ENCODE measurements at regions not wholly inside any gene's neighbourhood (a gene's known extent, or its start where the extent isn't known, plus 50 kb on each side); places are given as distances from the start of the nearest gene placed in this dataset.
"Not testable (repeated sequence)": the region's sequence is repeated elsewhere in the genome, so short reads cannot be mapped to it uniquely, and the experiment has no call there.

- H3K9me3 ChIP-seq (ENCODE audit: control insufficient read depth in 1 of 2, low read length in 2 of 2): not testable (repeated sequence)
Observed at GRCh38 chr20:17891131-17891530, 77.5 kb downstream of the SNX5 start.

DNA sequence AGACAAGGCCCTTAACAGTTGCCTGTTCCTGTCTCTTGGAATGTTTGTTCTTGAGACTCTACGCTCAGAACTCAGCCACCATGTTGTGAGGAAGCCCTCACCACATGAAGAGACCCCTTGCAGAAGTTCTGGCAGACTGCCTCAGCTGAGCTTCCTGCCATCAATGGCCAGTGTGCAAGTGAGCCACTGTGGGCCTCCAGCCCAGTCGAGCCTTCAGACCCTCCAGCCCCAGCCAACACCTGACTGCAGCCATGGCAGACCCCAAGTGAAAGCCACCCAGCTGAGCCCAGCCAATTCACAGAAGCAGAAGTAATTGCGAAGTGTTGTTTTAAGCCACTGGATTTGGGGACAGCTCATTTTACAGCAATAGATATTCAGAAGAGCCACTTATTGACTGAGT, 78.3 kb downstream of the SNX5 start:
- Histone ChIP-seq H3K27ac (ENCODE audit: low read depth, low read length) (no peak overlapping the region), H3K4me1 (ENCODE audit: insufficient read depth, low read length) (no peaks in the 10 kb centered on the region), H3K36me3 (ENCODE audit: insufficient read depth, low read length) (no peaks in the 10 kb centered on the region), H3K27me3 (ENCODE audit: insufficient read depth, low read length) (no peaks in the 10 kb centered on the region), H3K4me3 (ENCODE audit: low read length in 2 of 2) (no peak overlapping the region), H3K9me3 (ENCODE audit: control insufficient read depth in 1 of 2, low read length in 2 of 2) (no peaks in the 10 kb centered on the region)
- Mint-ChIP-seq H3K36me3 (peaks cover 0 to 10% of the 10 kb centered on the region in 2 donors), H3K9me3 (peaks cover 0 to 10% (median 5%) of the 10 kb centered on the region in 8 donors), H3K4me3 (no peak overlapping the region), H3K4me1 (peaks cover 0 to under 1% (median 0%) of the 10 kb centered on the region in 4 donors), H3K27ac (no peak overlapping the region), H3K27me3 (peaks cover 6 to 9% of the 10 kb centered on the region in 2 donors)
- CTCF ChIA-PET (ENCODE audit: partially characterized antibody): no interaction called here
- intact Hi-C loops (cut with micrococcal nuclease): loop anchor here (10.0 kb wide), 1 partner anchor 236 kb away; no protein-coding TSS in a partner anchor
- no peak for DNase-seq
- POLR2A ChIA-PET (ENCODE audit: partially characterized antibody): no interaction called here

More at GRCh38 chr20:17891131-17891530, 77.5 kb downstream of the SNX5 start:
- H3K4me3 ChIP-seq (ENCODE audit: low read length in 2 of 2); H3K36me3 ChIP-seq (ENCODE audit: insufficient read depth, low read length); H3K27me3 ChIP-seq (ENCODE audit: insufficient read depth, low read length); H3K4me1 ChIP-seq (ENCODE audit: insufficient read depth, low read length); H3K4me1 Mint-ChIP-seq; H3K4me3 Mint-ChIP-seq; H3K27me3 Mint-ChIP-seq; H3K27ac ChIP-seq (ENCODE audit: low read depth, low read length); DNase-seq; POLR2A ChIA-PET (ENCODE audit: partially characterized antibody); H3K27ac Mint-ChIP-seq; H3K36me3 Mint-ChIP-seq: not testable (repeated sequence)
- H3K9me3 Mint-ChIP-seq: peaks cover 0 to 10% (median 5%) of the 10 kb centered on the region in 8 donors
- intact Hi-C loops (cut with micrococcal nuclease): loop anchor here (10.0 kb wide), 1 partner anchor 236 kb away; no protein-coding TSS in a partner anchor
- CTCF ChIA-PET (ENCODE audit: partially characterized antibody): interaction anchor here (1.8 kb wide), 1 partner anchor 386 kb away, joined by 4 read pairs; no protein-coding TSS in a partner anchor

GRCh38 chr20:17889226-17889625, 79.4 kb downstream of the SNX5 start:
- no peak overlapping the region for H3K27ac Mint-ChIP-seq
- POLR2A ChIA-PET (ENCODE audit: partially characterized antibody): no interaction called here
- CTCF ChIA-PET (ENCODE audit: partially characterized antibody): interaction anchor here (1.2 kb wide), 1 partner anchor 9 kb away, joined by 3 read pairs; no protein-coding TSS in a partner anchor
- intact Hi-C loops (cut with micrococcal nuclease): no loop called here
- peaks cover 7 to 11% of the 10 kb centered on the region in 2 donors for H3K27me3 Mint-ChIP-seq
- peaks cover 0 to 10% of the 10 kb centered on the region in 2 donors for H3K36me3 Mint-ChIP-seq
- H3K4me3 ChIP-seq (ENCODE audit: low read length in 2 of 2): no peak overlapping the region
- no peak overlapping the region for H3K27ac ChIP-seq (ENCODE audit: low read depth, low read length)
- H3K4me1 Mint-ChIP-seq: no peaks in the 10 kb centered on the region
- H3K9me3 Mint-ChIP-seq: peaks cover 0 to 10% (median 5%) of the 10 kb centered on the region in 8 donors
- H3K4me1 ChIP-seq (ENCODE audit: insufficient read depth, low read length): no peaks in the 10 kb centered on the region
- H3K36me3 ChIP-seq (ENCODE audit: insufficient read depth, low read length): no peaks in the 10 kb centered on the region
- H3K9me3 ChIP-seq (ENCODE audit: control insufficient read depth in 1 of 2, low read length in 2 of 2): no peaks in the 10 kb centered on the region
- no peak for DNase-seq
- H3K4me3 Mint-ChIP-seq: no peak overlapping the region
- no peaks in the 10 kb centered on the region for H3K27me3 ChIP-seq (ENCODE audit: insufficient read depth, low read length)

- H3K4me1 ChIP-seq (ENCODE audit: insufficient read depth, low read length): no peaks in the 10 kb centered on the region
- intact Hi-C loops (cut with micrococcal nuclease): no loop called here
- no peak overlapping the region for H3K4me3 ChIP-seq (ENCODE audit: low read length in 2 of 2)
- ChIA-PET POLR2A (ENCODE audit: partially characterized antibody) (no interaction called here), CTCF (ENCODE audit: partially characterized antibody) (interaction anchor here (1.0 to 1.2 kb wide), 2 partner anchors 10 to 383 kb away, joined by 3 read pairs; no protein-coding TSS in a partner anchor)
- peaks cover 0 to 10% of the 10 kb centered on the region in 2 donors for H3K36me3 Mint-ChIP-seq
- DNase-seq: no peak
- no peaks in the 10 kb centered on the region for H3K4me1 Mint-ChIP-seq
- H3K36me3 ChIP-seq (ENCODE audit: insufficient read depth, low read length): no peaks in the 10 kb centered on the region
- H3K4me3 Mint-ChIP-seq: no peak overlapping the region
- peaks cover 7 to 11% of the 10 kb centered on the region in 2 donors for H3K27me3 Mint-ChIP-seq
- no peak overlapping the region for H3K27ac ChIP-seq (ENCODE audit: low read depth, low read length)
- peaks cover 0 to 10% (median 5%) of the 10 kb centered on the region in 8 donors for H3K9me3 Mint-ChIP-seq
- no peaks in the 10 kb centered on the region for H3K27me3 ChIP-seq (ENCODE audit: insufficient read depth, low read length)
- H3K27ac Mint-ChIP-seq: no peak overlapping the region
- H3K9me3 ChIP-seq (ENCODE audit: control insufficient read depth in 1 of 2, low read length in 2 of 2): no peaks in the 10 kb centered on the region
Observed at GRCh38 chr20:17888044-17888443, 80.5 kb downstream of the SNX5 start.

DNA sequence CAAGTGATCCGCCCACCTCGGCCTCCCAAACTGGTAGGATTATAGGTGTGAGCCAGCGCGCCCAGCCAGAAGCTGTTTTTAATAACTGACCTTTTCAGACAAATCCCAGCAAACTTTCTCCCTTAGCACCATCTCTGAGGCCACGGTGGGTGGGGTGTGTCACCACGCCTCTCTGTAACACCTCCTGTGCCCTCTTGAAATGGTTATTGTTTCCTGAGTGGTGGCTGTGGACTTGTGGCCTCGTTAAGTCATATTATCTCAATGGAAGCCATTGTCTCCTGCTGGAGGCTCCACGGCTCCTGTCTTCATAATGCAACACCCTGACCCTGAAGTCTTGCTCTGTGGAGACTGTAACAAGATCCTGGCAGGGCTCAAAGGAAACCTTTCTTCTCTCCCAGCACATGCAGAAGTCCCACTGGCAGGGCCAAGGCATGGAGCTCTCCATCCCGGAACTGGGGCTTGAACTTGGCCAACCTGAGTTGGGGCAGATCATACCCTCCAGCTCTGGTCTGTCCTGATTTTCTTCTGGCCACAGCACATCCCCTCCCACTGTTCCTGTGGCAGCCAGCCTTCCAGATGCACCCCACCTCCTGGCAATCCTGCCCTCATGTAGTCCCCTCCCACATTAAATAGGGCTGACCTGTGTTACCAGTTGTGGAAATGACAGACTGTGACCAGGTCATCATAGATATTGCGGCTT, 81.1 kb downstream of the SNX5 start:
- Mint-ChIP-seq H3K4me3 (no peak overlapping the region), H3K27me3 (peaks cover 10 to 11% of the 10 kb centered on the region in 2 donors), H3K4me1 (no peaks in the 10 kb centered on the region), H3K9me3 (peaks cover 0 to 10% (median 5%) of the 10 kb centered on the region in 8 donors), H3K36me3 (peaks cover 0 to 10% of the 10 kb centered on the region in 2 donors), H3K27ac (no peak overlapping the region)
- intact Hi-C loops (cut with micrococcal nuclease): no loop called here
- no peaks in the 10 kb centered on the region for H3K36me3 ChIP-seq (ENCODE audit: insufficient read depth, low read length)
- no peaks in the 10 kb centered on the region for H3K27me3 ChIP-seq (ENCODE audit: insufficient read depth, low read length)
- no peak overlapping the region for H3K27ac ChIP-seq (ENCODE audit: low read depth, low read length)
- ChIA-PET POLR2A (ENCODE audit: partially characterized antibody) (no interaction called here), CTCF (ENCODE audit: partially characterized antibody) (interaction anchor here (1.0 kb wide), 1 partner anchor 382 kb away, joined by 3 read pairs; no protein-coding TSS in a partner anchor)
- no peaks in the 10 kb centered on the region for H3K9me3 ChIP-seq (ENCODE audit: control insufficient read depth in 1 of 2, low read length in 2 of 2)
- H3K4me1 ChIP-seq (ENCODE audit: insufficient read depth, low read length): no peaks in the 10 kb centered on the region
- H3K4me3 ChIP-seq (ENCODE audit: low read length in 2 of 2): no peak overlapping the region
- DNase-seq: no peak

GRCh38 chr20:17885544-17885943, 83.0 kb downstream of the SNX5 start:
- Mint-ChIP-seq H3K27ac (no peak overlapping the region), H3K4me1 (no peaks in the 10 kb centered on the region), H3K4me3 (no peak overlapping the region), H3K36me3 (peaks cover 0 to 10% of the 10 kb centered on the region in 2 donors), H3K27me3 (peaks cover 7 to 10% of the 10 kb centered on the region in 2 donors), H3K9me3 (peaks cover 0 to 10% (median 5%) of the 10 kb centered on the region in 8 donors)
- Histone ChIP-seq H3K27ac (ENCODE audit: low read depth, low read length) (no peak overlapping the region), H3K9me3 (ENCODE audit: control insufficient read depth in 1 of 2, low read length in 2 of 2) (no peaks in the 10 kb centered on the region), H3K4me3 (ENCODE audit: low read length in 2 of 2) (no peak overlapping the region), H3K27me3 (ENCODE audit: insufficient read depth, low read length) (no peaks in the 10 kb centered on the region), H3K4me1 (ENCODE audit: insufficient read depth, low read length) (no peaks in the 10 kb centered on the region), H3K36me3 (ENCODE audit: insufficient read depth, low read length) (no peaks in the 10 kb centered on the region)
- ChIA-PET CTCF (ENCODE audit: partially characterized antibody) (interaction anchor here (1.4 kb wide), 1 partner anchor 13 kb away, joined by 5 read pairs; no protein-coding TSS in a partner anchor), POLR2A (ENCODE audit: partially characterized antibody) (no interaction called here)
- intact Hi-C loops (cut with micrococcal nuclease): no loop called here
- no peak for DNase-seq

DNA sequence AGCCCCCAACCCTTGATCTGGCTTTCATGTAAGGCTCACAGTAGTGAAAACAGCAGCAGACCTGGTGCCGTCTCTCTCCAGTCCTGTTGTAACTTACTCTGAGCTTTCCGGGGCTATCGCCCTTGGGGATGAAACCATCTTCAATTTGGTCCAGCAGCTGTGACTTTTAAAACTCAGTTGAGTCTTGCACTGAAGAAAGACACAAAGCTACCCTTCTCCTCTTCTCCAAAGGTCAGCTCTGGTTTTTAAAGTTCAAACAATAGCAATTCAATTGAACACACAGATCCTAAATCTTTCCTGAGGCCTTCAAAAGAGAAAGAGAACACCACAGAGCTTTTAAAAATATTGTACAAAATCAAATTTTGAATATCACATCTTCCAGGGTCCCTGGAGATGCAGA, 83.5 kb downstream of the SNX5 start:
- ChIA-PET POLR2A (ENCODE audit: partially characterized antibody) (no interaction called here), CTCF (ENCODE audit: partially characterized antibody) (interaction anchor here (1.4 kb wide), 1 partner anchor 13 kb away, joined by 5 read pairs; no protein-coding TSS in a partner anchor)
- H3K4me1 ChIP-seq (ENCODE audit: insufficient read depth, low read length): no peaks in the 10 kb centered on the region
- no peak overlapping the region for H3K4me3 ChIP-seq (ENCODE audit: low read length in 2 of 2)
- Mint-ChIP-seq H3K27me3 (peaks cover 7% of the 10 kb centered on the region in 2 donors), H3K9me3 (peaks cover 0 to 6% (median 3%) of the 10 kb centered on the region in 8 donors), H3K36me3 (peaks cover 0 to 5% of the 10 kb centered on the region in 2 donors), H3K27ac (no peak overlapping the region), H3K4me1 (no peaks in the 10 kb centered on the region), H3K4me3 (no peak overlapping the region)
- H3K27ac ChIP-seq (ENCODE audit: low read depth, low read length): no peak overlapping the region
- intact Hi-C loops (cut with micrococcal nuclease): no loop called here
- no peaks in the 10 kb centered on the region for H3K9me3 ChIP-seq (ENCODE audit: control insufficient read depth in 1 of 2, low read length in 2 of 2)
- DNase-seq: no peak
- H3K27me3 ChIP-seq (ENCODE audit: insufficient read depth, low read length): no peaks in the 10 kb centered on the region
- H3K36me3 ChIP-seq (ENCODE audit: insufficient read depth, low read length): no peaks in the 10 kb centered on the region

Measured in CD4-positive, alpha-beta memory T cell (primary cell).